Erythroblast (primary cell): ENCODE measurements at regions not wholly inside any gene's neighbourhood (a gene's known extent, or its start where the extent isn't known, plus 50 kb on each side); places are given as distances from the start of the nearest gene placed in this dataset.

ENCODE experiments used
- GATA1 ChIP-seq: IDR thresholded peaks from 2 replicates; pipeline ENCODE4 v1.6.1; 2011; ENCODE audit warnings: low read depth, mild to moderate bottlenecking, control low read depth, low read length, moderate library complexity
- POLR2A ChIP-seq: IDR thresholded peaks from 2 replicates; pipeline ENCODE4 v1.6.1; 2011; ENCODE audit warnings: mild to moderate bottlenecking, low read length

GRCh38 chr10:2083591-2083990, 346.3 kb upstream of the ADARB2 start:
- TF ChIP-seq POLR2A (no peak), GATA1 (no peak)
